Astrocyte of the spinal cord (primary cell): ENCODE measurements at regions not wholly inside any gene's neighbourhood (a gene's known extent, or its start where the extent isn't known, plus 50 kb on each side); places are given as distances from the start of the nearest gene placed in this dataset.
"Not testable (repeated sequence)": the region's sequence is repeated elsewhere in the genome, so short reads cannot be mapped to it uniquely, and the experiment has no call there.

Experiments
- DNase-seq: peaks from one replicate; pipeline ENCODE4 v3.0.0; 2011; ENCODE audit warnings: low read depth, low spot score
- H3K4me3 ChIP-seq: 2 replicates; pipeline ENCODE4 v1.5.1; 2011; ENCODE audit warnings: low read depth, mild to moderate bottlenecking, low read length, moderate library complexity
- in situ Hi-C: cut with HindIII; loops from 2 replicates; pipeline ENCODE4 v1.10.0; 2017; ENCODE audit warnings: low sequenced_read_pairs
- TF ChIP-seq, protein P1 (sequence below): IDR thresholded peaks from 2 replicates; pipeline ENCODE4 v1.5.1; 2012; ENCODE audit warnings: low read depth, mild to moderate bottlenecking, low read length, inconsistent platforms

DNA sequence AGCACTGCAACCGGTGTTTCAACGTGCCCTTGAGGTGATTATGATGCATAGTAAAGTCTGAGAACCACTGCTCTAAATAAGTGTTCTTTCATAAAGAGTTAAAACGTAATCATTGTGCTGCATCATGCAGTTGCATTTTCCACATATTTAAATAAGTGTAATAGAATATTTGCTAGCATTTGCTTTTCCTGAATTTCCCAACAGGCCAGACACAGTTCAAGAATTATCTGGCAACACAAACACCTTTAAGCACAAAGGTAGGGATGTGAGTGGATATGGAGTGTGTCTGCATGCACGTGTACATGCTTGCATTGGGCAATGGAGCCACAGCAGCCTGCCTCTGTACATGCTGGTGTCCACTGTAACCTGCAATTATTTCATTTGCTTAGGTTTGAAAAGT lies 193.6 kb upstream of the PIK3R1 start:
- in situ Hi-C loops: no loop called here
- no peak overlapping the region for H3K4me3 ChIP-seq
- TF ChIP-seq, protein P1, sequence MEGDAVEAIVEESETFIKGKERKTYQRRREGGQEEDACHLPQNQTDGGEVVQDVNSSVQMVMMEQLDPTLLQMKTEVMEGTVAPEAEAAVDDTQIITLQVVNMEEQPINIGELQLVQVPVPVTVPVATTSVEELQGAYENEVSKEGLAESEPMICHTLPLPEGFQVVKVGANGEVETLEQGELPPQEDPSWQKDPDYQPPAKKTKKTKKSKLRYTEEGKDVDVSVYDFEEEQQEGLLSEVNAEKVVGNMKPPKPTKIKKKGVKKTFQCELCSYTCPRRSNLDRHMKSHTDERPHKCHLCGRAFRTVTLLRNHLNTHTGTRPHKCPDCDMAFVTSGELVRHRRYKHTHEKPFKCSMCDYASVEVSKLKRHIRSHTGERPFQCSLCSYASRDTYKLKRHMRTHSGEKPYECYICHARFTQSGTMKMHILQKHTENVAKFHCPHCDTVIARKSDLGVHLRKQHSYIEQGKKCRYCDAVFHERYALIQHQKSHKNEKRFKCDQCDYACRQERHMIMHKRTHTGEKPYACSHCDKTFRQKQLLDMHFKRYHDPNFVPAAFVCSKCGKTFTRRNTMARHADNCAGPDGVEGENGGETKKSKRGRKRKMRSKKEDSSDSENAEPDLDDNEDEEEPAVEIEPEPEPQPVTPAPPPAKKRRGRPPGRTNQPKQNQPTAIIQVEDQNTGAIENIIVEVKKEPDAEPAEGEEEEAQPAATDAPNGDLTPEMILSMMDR: no peak
- no peak for DNase-seq

DNA sequence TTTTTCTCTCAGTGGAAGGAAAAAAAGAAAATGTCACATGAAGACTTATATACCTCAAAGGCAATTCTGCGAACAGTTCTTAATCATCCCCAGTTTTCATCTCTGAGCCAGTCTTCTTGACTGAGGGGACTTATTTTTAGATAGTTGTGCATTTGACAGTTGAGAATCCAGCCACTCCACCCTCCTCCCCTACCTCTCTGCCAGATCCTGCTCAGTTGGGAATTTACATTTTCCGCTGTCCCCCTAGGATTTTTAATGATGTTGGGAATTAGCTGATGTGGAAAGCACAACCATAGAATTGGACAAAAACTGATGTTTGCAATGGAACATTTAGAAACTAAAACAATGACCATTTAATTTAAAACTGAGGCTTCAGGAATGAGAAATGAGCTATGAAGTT lies 194.3 kb upstream of the PIK3R1 start:
- in situ Hi-C loops: no loop called here
- DNase-seq: no peak
- TF ChIP-seq, protein P1: no peak
- no peak overlapping the region for H3K4me3 ChIP-seq

DNA sequence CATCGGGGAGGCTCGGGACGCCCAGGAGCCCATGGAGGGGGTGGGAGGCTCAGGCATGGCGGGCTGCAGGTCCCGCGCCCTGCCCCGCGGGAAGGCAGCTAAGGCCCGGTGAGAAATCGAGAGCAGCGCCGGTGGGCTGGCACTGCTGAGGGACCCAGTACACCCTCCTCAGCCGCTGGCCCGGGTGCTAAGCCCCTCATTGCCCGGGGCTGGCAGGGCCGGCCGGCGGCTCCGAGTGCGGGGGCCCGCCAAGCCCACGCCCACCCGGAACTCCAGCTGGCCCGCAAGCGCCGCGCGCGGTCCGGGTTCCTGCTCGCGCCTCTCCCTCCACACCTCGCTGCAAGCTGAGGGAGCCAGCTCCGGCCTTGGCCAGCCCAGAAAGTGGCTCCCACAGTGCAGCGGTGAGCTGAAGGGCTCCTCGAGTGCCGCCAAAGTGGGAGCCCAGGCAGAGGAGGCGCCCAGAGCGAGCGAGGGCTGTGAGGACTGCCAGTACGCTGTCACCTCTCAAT lies 195.0 kb upstream of the PIK3R1 start:
- DNase-seq, in situ Hi-C loops, H3K4me3 ChIP-seq: not testable (repeated sequence)

DNA sequence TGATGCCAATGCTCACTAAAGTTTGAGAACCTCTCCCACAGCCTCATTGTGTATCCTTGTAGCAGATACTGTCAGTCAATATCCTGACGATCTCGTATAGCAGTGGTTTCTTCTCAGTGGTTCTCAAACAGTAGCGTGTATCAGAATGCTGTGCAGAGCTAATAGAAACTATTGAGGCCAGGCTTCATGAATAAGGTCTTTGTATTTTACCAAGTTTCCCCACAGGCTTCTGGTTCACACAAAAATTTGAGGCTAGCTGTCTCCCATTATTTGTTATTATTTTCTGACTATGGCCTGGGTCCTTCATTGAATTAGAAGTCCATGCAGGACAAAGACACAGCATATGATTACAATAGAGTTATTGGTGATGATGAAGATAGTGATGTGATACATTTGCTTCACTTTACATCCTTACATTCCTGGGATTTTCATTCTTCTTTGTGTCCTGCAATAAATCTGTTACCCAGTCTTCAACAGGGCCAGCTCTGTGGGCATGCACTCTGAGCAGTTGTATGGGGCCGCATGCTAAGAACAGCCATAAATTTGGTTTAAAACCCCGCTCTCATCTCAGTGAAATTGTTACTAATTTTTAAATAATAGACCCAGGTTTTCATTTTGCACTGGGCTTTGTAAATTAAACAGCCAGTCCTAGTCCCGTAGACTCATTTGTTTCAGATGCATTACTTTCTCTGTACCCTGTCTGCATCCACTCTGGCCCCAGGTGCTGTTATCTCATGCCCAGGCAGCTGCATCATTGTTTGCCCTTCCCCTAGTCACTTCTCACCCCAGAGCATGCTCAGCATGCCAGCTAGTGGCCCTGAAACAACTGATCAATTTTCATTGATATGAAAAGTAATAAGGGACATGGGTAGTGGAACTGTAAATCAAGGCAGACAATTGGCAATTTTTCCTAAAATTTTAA lies 199.9 kb upstream of the PIK3R1 start:
- DNase-seq: no peak
- no peak overlapping the region for H3K4me3 ChIP-seq
- TF ChIP-seq, protein P1: no peak
- in situ Hi-C loops: no loop called here

DNA sequence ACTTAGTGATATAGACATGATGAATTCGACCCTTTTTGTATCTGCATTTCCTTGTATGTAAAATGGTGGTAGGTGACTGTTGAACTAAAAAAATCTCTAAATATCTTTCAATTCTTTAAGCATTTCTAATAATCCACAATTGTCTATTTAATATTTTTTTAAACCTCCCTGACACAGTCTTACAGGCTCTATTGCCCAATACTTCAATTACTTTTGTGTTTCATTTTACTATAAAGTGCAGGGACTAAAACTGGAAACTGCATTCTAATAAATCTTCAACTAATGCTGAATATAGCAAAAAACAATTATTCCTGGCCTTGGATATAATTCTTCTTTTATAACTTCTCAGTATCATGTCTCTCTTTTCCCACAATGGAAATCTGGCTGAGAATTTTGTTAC lies 202.7 kb upstream of the PIK3R1 start:
- TF ChIP-seq, protein P1: no peak
- DNase-seq: no peak
- in situ Hi-C loops: no loop called here
- no peak overlapping the region for H3K4me3 ChIP-seq

DNA sequence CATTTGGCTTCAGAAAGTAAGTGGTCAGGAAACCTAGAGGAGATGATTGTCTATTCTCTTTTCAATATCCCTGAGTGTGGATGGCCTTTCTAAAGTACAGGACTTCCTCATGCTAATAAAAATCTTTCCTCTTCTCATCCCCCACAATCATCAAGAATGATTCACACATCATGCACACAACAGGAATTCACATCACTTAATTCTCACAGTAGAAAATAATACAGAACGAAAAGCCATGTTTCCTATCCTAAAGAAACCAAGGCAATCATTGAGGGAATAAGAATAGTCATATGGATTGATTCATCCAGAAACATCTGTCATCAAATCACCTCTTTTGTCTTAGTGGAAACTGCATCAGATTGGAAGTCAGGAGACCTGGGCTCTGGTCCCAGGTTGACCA lies 203.1 kb upstream of the PIK3R1 start:
- in situ Hi-C loops: no loop called here
- no peak overlapping the region for H3K4me3 ChIP-seq
- TF ChIP-seq, protein P1: no peak
- DNase-seq: peak; percentile 35

DNA sequence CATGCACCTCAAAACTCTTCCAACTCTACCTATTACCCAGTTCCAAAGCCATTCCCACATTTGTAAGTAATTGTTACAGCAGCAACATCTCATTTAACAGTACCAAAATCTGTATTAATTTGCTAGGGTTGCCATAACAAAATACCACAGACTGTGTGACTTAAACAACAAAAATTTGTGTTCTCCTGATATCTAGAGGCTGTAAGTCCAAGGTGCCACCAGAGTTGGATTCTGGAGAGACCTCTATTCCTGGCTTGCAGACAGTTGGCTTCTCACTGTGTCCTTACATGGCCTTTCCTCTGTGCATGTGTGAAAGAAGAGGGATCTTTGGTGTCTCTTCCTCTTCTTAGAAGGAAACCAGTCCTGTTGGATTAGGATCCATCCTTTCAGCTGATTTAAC lies 203.8 kb upstream of the PIK3R1 start:
- peak; percentile 69 for DNase-seq
- no peak overlapping the region for H3K4me3 ChIP-seq
- in situ Hi-C loops: no loop called here
- TF ChIP-seq, protein P1: no peak
